ENCODE measurements at regions not wholly inside any gene's neighbourhood (a gene's known extent, or its start where the extent isn't known, plus 50 kb on each side); places are given as distances from the start of the nearest gene placed in this dataset.

GRCh38 chr10:130486906-130487305 lies 350.7 kb downstream of the GLRX3 start:
- DNase-seq (no peak), ATAC-seq (no peak)
- H3K4me3 Mint-ChIP-seq = no peak overlapping the region
- POLR2A ChIA-PET = no interaction called here
- no peaks in the 10 kb centered on the region for H3K9me3 Mint-ChIP-seq
- no peak overlapping the region for H3K27ac Mint-ChIP-seq
- intact Hi-C loops (cut with micrococcal nuclease) = no loop called here
- TF ChIP-seq CTCF (IDR thresholded peaks at IDR 0.05) = no peak
- H3K4me1 Mint-ChIP-seq (ENCODE audit: low read depth) = no peaks in the 10 kb centered on the region
- H3K36me3 Mint-ChIP-seq (ENCODE audit: low read depth) = no peaks in the 10 kb centered on the region
- H3K27me3 Mint-ChIP-seq = no peaks in the 10 kb centered on the region
- CTCF ChIA-PET = no interaction called here

- TF ChIP-seq CTCF (IDR thresholded peaks at IDR 0.05) = no peak
- Mint-ChIP-seq H3K27ac (no peak overlapping the region), H3K27me3 (no peaks in the 10 kb centered on the region), H3K9me3 (no peaks in the 10 kb centered on the region), H3K4me1 (ENCODE audit: low read depth) (no peaks in the 10 kb centered on the region), H3K4me3 (no peak overlapping the region), H3K36me3 (ENCODE audit: low read depth) (no peaks in the 10 kb centered on the region)
- CTCF ChIA-PET = no interaction called here
- no peak for ATAC-seq
- intact Hi-C loops (cut with micrococcal nuclease) = no loop called here
- POLR2A ChIA-PET = no interaction called here
- DNase-seq = no peak
Measured at GRCh38 chr10:130487566-130487965, 351.4 kb downstream of the GLRX3 start.

- no peak for DNase-seq
- CTCF ChIA-PET = no interaction called here
- POLR2A ChIA-PET = no interaction called here
- no peaks in the 10 kb centered on the region for H3K4me1 Mint-ChIP-seq (ENCODE audit: low read depth)
- no peak for ATAC-seq
- H3K4me3 Mint-ChIP-seq = no peak overlapping the region
- H3K27ac Mint-ChIP-seq = no peak overlapping the region
- H3K9me3 Mint-ChIP-seq = no peaks in the 10 kb centered on the region
- TF ChIP-seq CTCF (IDR thresholded peaks at IDR 0.05) = no peak
- intact Hi-C loops (cut with micrococcal nuclease) = no loop called here
- no peaks in the 10 kb centered on the region for H3K27me3 Mint-ChIP-seq
- H3K36me3 Mint-ChIP-seq (ENCODE audit: low read depth) = no peaks in the 10 kb centered on the region
Measured at GRCh38 chr10:130489891-130490290, 353.7 kb downstream of the GLRX3 start.

- ChIA-PET CTCF (no interaction called here), POLR2A (no interaction called here)
- TF ChIP-seq CTCF (IDR thresholded peaks at IDR 0.05) = no peak
- H3K9me3 Mint-ChIP-seq = no peaks in the 10 kb centered on the region
- H3K27me3 Mint-ChIP-seq = no peaks in the 10 kb centered on the region
- H3K4me1 Mint-ChIP-seq (ENCODE audit: low read depth) = no peaks in the 10 kb centered on the region
- H3K27ac Mint-ChIP-seq = no peak overlapping the region
- H3K36me3 Mint-ChIP-seq (ENCODE audit: low read depth) = no peaks in the 10 kb centered on the region
- DNase-seq = no peak
- intact Hi-C loops (cut with micrococcal nuclease) = no loop called here
- no peak overlapping the region for H3K4me3 Mint-ChIP-seq
- no peak for ATAC-seq
Measured at GRCh38 chr10:130491011-130491692, 355.0 kb downstream of the GLRX3 start.

GRCh38 chr10:130491693-130492050 lies 355.5 kb downstream of the GLRX3 start:
- CTCF ChIA-PET = no interaction called here
- DNase-seq = no peak
- H3K4me3 Mint-ChIP-seq = no peak overlapping the region
- intact Hi-C loops (cut with micrococcal nuclease) = no loop called here
- POLR2A ChIA-PET = no interaction called here
- no peak for TF ChIP-seq CTCF (IDR thresholded peaks at IDR 0.05)
- H3K27ac Mint-ChIP-seq = no peak overlapping the region
- H3K4me1 Mint-ChIP-seq (ENCODE audit: low read depth) = no peaks in the 10 kb centered on the region
- H3K36me3 Mint-ChIP-seq (ENCODE audit: low read depth) = no peaks in the 10 kb centered on the region
- no peak for ATAC-seq
- no peaks in the 10 kb centered on the region for H3K9me3 Mint-ChIP-seq
- no peaks in the 10 kb centered on the region for H3K27me3 Mint-ChIP-seq

All from activated CD8-positive, alpha-beta T cell treated with anti-CD3 and anti-CD28 coated beads for 36 hours (primary cell).